ENCODE measurements at regions not wholly inside any gene's neighbourhood (a gene's known extent, or its start where the extent isn't known, plus 50 kb on each side); places are given as distances from the start of the nearest gene placed in this dataset.
"Not testable (repeated sequence)": the region's sequence is repeated elsewhere in the genome, so short reads cannot be mapped to it uniquely, and the experiment has no call there.

- no peak for DNase-seq
Observed at GRCh38 chr2:83229443-83229842, 1229.6 kb downstream of the SUCLG1 start.

- no peak for DNase-seq
Observed at GRCh38 chr2:83224591-83225200, 1234.4 kb downstream of the SUCLG1 start.

DNA sequence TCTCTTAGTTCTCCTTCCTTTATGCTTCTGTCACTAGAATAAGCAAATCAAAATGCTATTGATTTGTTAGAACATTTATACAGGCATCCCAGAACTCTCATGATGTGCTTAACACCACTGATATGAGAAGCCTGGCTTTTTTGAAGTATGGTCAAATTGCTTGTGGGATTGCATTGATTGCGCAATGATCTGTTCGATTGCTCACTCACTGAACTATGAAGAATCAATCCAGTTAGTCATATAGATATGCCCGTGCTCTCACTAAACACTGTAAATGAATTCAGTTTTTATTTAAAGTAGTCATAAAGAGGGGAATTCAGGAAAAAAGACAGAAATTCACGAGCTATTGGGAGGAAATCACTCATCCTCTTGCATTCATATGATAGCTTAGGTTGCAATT is 1237.8 kb downstream of the SUCLG1 start:
- no peak for DNase-seq

GRCh38 chr2:83217854-83218253 is 1241.2 kb downstream of the SUCLG1 start:
- no peak for DNase-seq

DNA sequence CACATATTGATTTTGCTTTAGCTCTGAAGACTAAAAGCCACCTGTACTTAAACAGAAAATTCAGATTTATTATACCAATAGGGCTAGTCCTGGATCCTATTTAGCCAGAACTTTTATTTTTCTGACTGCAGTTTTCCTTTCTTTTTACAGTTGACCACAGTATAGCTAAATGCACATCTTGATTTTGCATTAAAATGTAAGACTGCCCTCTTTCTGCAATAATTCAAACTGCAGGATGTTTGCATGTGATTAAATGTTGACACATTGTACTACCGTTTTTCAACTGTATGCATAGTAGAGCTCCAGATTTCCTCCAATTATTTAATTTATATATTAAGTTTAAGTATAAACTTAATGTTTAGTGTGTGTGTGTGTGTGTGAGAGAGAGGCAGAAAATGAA is 1262.9 kb downstream of the SUCLG1 start:
- DNase-seq = no peak

DNA sequence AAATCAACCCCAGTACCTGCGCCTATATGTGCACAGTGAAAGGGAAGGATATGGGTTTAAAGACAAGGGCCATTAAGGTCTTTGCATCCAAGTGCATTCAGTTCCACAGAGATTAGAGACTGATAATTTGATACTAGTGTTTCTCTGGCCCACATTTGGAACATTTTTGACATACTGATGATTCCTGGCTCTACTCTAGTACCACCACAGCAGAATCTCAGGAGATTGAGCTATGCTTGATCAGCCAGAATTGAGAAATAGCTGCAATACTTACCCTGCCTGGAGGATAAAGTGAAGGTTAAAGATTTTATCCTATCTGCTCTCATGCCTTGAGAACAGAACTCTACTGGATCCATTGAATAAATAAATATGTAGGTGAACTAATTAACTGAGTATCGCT is 1267.8 kb downstream of the SUCLG1 start:
- no peak for DNase-seq

- no peak for DNase-seq
Observed at GRCh38 chr2:83186105-83186760, 1272.8 kb downstream of the SUCLG1 start.

DNA sequence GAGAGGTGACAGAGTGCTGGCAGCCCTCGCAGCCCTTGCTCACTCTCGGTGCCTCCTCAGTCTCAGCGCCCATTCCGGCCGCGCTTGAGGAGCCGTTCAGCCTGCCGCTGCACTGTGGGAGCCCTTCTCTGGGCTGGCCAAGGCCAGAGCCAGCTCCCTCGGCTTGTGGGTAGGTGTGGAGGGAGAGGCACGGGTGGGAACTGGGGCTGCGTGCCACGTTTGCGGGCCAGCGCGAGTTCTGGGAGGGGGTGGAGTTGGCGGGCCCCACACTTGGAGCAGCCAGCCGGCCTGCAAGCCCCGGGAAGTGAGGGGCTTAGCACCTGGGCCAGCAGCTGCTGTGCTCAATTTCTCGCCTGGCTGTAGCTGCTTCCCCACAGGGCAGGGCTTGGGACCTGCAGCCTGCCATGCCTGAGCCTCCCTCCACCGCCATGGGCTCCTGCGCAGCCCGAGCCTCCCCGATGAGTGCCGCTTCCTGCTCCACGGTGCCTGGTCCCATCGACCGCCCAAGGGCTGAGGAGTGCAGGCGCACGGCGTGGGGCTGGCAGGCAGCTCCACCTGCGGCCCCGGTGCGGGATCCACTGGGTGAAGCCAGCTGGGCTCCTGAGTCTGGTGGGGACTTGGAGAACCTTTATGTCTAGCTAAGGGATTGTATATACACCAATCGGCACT is 1278.1 kb downstream of the SUCLG1 start:
- not testable (repeated sequence) for DNase-seq

GRCh38 chr2:83176539-83176938 is 1282.5 kb downstream of the SUCLG1 start:
- DNase-seq = no peak

GRCh38 chr2:83172841-83173240 is 1286.2 kb downstream of the SUCLG1 start:
- no peak for DNase-seq

DNA sequence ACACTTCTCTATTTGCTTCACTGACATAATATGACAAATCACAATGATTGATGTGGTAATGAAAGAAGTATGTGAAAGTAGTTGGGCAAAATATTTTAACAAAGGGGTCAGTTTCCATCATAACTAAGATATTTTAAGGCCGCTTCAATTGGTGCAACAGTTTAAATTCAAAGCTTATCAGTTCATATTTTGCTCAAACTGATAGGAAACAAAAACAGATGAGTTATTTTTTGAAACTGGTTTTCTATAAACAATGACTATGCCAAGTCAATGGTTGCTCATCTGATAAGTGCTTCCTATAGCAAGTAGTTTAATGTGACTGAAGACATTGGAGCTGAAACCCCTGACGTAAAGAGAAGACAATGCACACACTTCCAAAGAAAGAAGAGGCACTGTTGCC is 1290.7 kb downstream of the SUCLG1 start:
- DNase-seq = no peak

DNA sequence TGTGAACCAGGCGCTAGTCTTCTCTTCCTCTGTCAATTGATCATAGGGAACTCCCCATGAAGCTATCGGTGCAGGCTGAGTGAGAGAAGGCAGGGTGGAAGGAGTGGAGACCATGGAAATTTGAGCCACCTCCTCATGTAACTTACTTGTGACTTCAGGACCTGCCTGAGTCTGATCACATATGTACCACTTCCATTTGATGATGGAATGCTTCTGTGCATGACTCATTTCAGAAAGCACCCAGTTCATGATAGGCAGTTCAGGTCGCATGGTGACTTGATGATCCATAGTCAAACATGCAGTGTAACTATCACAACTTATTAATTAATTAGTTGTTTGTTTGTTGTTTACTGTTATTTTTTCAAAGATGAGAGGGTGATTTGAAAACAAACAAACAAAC is 1296.7 kb downstream of the SUCLG1 start:
- no peak for DNase-seq

DNA sequence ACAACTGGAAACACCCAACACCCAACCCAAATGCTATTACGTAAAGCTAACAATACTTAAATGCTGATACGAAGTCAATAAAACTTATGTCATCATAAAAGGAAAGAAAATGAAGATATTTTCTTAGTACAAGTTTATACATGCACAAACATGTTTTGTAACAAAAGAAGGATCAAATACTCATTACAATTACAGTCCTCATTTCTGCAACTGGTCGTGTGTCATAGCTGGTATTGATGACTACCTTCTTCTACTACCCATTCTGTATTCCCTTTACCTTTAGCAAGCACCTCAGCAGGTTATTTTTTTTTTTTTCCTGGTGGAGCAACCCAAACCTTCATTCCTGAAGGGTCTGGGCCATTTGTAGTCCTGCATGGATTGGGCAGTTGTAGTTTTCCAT is 1298.5 kb downstream of the SUCLG1 start:
- DNase-seq = no peak

DNA sequence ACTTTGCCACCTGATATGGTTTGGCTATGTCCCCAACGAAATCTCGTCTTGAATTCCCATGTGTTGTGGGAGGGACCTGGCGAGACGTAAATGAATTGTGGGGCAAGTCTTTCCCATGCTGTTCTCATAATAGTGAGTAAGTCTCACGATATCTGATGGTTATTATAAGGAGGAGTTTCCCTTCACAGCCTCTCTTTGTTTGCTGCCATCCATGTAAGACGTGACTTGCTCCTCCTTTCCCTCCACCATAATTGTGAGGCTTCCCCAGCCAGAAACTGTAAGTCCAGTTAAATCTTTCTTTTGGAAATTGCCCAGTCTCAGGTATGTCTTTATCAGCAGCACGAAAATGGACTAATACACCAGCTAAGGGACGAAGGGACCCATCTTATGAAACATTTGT is 1303.3 kb downstream of the SUCLG1 start:
- no peak for DNase-seq

- no peak for DNase-seq
Observed at GRCh38 chr2:83143946-83144345, 1315.1 kb downstream of the SUCLG1 start.

DNA sequence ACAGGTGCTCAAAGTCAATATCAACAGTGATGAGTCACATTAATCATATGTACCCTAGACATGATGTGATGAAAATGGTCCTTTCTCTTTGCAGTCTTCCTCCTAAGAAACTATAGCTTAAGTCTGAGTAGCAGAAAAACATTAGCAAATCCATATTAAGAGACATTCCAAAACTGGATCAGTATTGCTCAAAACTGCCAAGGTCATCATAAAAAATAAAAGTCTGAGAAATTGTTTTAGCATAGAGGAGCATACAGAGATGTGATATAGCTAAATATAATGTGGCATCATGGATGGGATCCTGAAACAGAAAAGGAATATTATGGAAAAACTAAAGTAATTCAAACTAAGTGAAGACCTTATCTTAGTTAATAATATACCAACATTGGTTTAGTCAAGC is 1316.1 kb downstream of the SUCLG1 start:
- no peak for DNase-seq

GRCh38 chr2:83115606-83116005 is 1343.5 kb downstream of the SUCLG1 start:
- DNase-seq = no peak

DNA sequence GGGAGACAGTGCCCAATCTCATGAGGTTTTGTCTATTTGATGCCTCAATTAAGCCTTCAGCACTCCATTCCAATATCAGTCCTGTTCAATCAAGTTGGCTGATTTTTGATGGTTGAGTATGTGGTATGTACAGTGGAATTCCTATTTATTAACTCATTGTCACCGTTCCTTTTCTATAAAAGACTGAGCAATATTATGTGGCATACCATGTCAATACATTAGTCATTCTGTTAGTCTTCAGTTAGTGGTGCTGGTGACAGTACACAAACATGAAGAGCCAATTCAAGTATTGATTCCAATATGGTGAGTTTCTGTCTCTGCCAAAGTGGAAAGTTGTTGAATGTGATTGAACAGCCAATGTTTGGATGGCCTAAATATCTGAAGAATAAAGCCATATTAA is 1343.9 kb downstream of the SUCLG1 start:
- DNase-seq = no peak

- no peak for DNase-seq
Observed at GRCh38 chr2:83113953-83114352, 1345.1 kb downstream of the SUCLG1 start.

- no peak for DNase-seq
Observed at GRCh38 chr2:83112858-83113257, 1346.2 kb downstream of the SUCLG1 start.

DNA sequence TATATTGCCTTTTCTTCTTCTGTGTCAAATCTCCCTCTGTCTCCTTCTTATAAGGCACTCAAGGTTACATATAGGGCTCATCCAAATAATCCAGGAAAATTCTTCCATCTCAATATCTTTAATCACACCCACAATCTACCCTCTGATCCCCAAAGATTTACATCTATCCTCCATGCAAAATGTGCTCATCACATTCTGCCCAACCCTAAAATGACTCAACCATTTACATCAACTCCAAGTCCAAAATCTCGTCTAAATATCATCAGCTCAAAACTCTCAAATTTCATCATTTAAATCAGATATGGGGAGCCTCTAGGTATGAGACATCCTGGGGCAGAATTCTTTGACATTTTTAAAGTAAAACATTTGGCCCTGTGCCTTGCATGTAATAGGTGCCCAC is 1349.8 kb downstream of the SUCLG1 start:
- DNase-seq = no peak

- no peak for DNase-seq
Observed at GRCh38 chr2:83106853-83107252, 1352.2 kb downstream of the SUCLG1 start.

- DNase-seq = no peak
Observed at GRCh38 chr2:83104202-83104601, 1354.9 kb downstream of the SUCLG1 start.

GRCh38 chr2:83103613-83104012 is 1355.5 kb downstream of the SUCLG1 start:
- DNase-seq = no peak

DNA sequence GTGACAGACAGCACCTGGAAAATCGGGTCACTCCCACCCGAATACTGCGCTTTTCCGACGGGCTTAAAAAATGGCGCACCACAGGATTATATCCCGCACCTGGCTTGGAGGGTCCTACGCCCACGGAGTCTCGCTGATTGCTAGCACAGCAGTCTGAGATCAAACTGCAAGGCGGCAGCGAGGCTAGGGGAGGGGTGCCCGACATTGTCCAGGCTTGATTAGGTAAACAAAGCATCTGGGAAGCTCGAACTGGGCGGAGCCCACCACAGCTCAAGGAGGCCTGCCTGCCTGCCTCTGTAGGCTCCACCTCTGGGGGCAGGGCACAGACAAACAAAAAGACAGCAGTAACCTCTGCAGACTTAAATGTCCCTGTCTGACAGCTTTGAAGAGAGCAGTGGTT is 1370.0 kb downstream of the SUCLG1 start:
- not testable (repeated sequence) for DNase-seq
